ENCODE measurements at regions not wholly inside any gene's neighbourhood (a gene's known extent, or its start where the extent isn't known, plus 50 kb on each side); places are given as distances from the start of the nearest gene placed in this dataset.

GRCh38 chr10:64148607-64149006 is 627.4 kb downstream of the REEP3 start:
- TF ChIP-seq POLR2AphosphoS5 (IDR thresholded peaks at IDR 0.05) (no peak), CTCF (IDR thresholded peaks at IDR 0.05) (no peak), POLR2A (IDR thresholded peaks at IDR 0.05) (no peak), EP300 (IDR thresholded peaks at IDR 0.05) (no peak)
